Ectodermal cell (in vitro differentiated cells): ENCODE measurements at regions not wholly inside any gene's neighbourhood (a gene's known extent, or its start where the extent isn't known, plus 50 kb on each side); places are given as distances from the start of the nearest gene placed in this dataset.
"Not testable (repeated sequence)": the region's sequence is repeated elsewhere in the genome, so short reads cannot be mapped to it uniquely, and the experiment has no call there.

Experiments used
- H3K27ac ChIP-seq: 2 replicates; pipeline ENCODE4 v1.7.0; 2013; ENCODE audit warnings: mild to moderate bottlenecking, low read depth, low read length; ENCODE audit not compliant: insufficient read depth, poor library complexity, severe bottlenecking
- H3K27me3 ChIP-seq: 2 replicates; pipeline ENCODE4 v1.7.0; 2013; ENCODE audit warnings: mild to moderate bottlenecking, low read length; ENCODE audit not compliant: insufficient read depth, control insufficient read depth, poor library complexity, severe bottlenecking
- H3K36me3 ChIP-seq: one replicate; pipeline ENCODE4 v1.7.0; 2013; ENCODE audit warnings: low read length; ENCODE audit not compliant: control insufficient read depth, insufficient read depth
- H3K4me1 ChIP-seq: one replicate; pipeline ENCODE4 v1.7.0; 2013; ENCODE audit warnings: low read length; ENCODE audit not compliant: control insufficient read depth, insufficient read depth
- H3K4me3 ChIP-seq: 2 replicates; pipeline ENCODE4 v1.7.0; 2013; ENCODE audit warnings: low read depth, low read length, control low read depth; ENCODE audit not compliant: insufficient read depth
- H3K9me3 ChIP-seq: 2 replicates; pipeline ENCODE4 v1.7.0; 2013; ENCODE audit warnings: mild to moderate bottlenecking, low read length, moderate library complexity; ENCODE audit not compliant: control insufficient read depth
- WGBS, 2 experiments: methylation state at CpG; one replicate each; pipeline ENCODE4 v1.1.7; 2013; ENCODE audit warnings: missing lambda C conversion rate in 2 of 2; 5-methylcytosine and 5-hydroxymethylcytosine counted together

GRCh38 chr2:120541553-120541932, 194.1 kb upstream of the GLI2 start:
- H3K27me3 ChIP-seq: no peaks in the 10 kb centered on the region
- H3K27ac ChIP-seq: no peak overlapping the region
- no peak overlapping the region for H3K4me3 ChIP-seq
- WGBS, 2 experiments: 95 to 96% methylated on average over 7 of the region's 7 CpGs
- H3K9me3 ChIP-seq: no peaks in the 10 kb centered on the region
- peaks cover 25% of the 10 kb centered on the region for H3K4me1 ChIP-seq
- no peaks in the 10 kb centered on the region for H3K36me3 ChIP-seq

GRCh38 chr2:120541972-120542670, 193.5 kb upstream of the GLI2 start:
- Histone ChIP-seq H3K27ac (no peak overlapping the region), H3K36me3 (no peaks in the 10 kb centered on the region), H3K4me3 (no peak overlapping the region), H3K4me1 (peaks cover 27% of the 10 kb centered on the region), H3K27me3 (no peaks in the 10 kb centered on the region), H3K9me3 (no peaks in the 10 kb centered on the region)
- WGBS, 2 experiments: 92 to 93% methylated on average over 7 of the region's 7 CpGs

GRCh38 chr2:120542911-120543527, 192.6 kb upstream of the GLI2 start:
- Histone ChIP-seq H3K27ac (no peak overlapping the region), H3K4me1 (peaks cover 27% of the 10 kb centered on the region), H3K27me3 (no peaks in the 10 kb centered on the region), H3K9me3 (no peaks in the 10 kb centered on the region), H3K36me3 (no peaks in the 10 kb centered on the region), H3K4me3 (no peak overlapping the region)
- WGBS, 2 experiments: 93 to 95% methylated on average over 12 to 13 of the region's 13 CpGs

- Histone ChIP-seq H3K4me1 (peaks cover 27% of the 10 kb centered on the region), H3K36me3 (no peaks in the 10 kb centered on the region), H3K27me3 (no peaks in the 10 kb centered on the region), H3K27ac (no peak overlapping the region), H3K4me3 (no peak overlapping the region), H3K9me3 (no peaks in the 10 kb centered on the region)
- 74 to 76% methylated on average over 16 of the region's 16 CpGs for WGBS, 2 experiments
These were observed 191.8 kb upstream of the GLI2 start for GRCh38 chr2:120543899-120544298.

GRCh38 chr2:120544522-120544921, 191.1 kb upstream of the GLI2 start:
- H3K36me3 ChIP-seq: no peaks in the 10 kb centered on the region
- 91 to 94% methylated on average over 9 of the region's 9 CpGs for WGBS, 2 experiments
- H3K27me3 ChIP-seq: no peaks in the 10 kb centered on the region
- peaks cover 27% of the 10 kb centered on the region for H3K4me1 ChIP-seq
- no peak overlapping the region for H3K27ac ChIP-seq
- no peak overlapping the region for H3K4me3 ChIP-seq
- H3K9me3 ChIP-seq: no peaks in the 10 kb centered on the region

- H3K36me3 ChIP-seq, H3K27me3 ChIP-seq, H3K4me3 ChIP-seq: not testable (repeated sequence)
These were observed 190.7 kb upstream of the GLI2 start for GRCh38 chr2:120545007-120545406.

GRCh38 chr2:120545521-120546047, 190.1 kb upstream of the GLI2 start:
- Histone ChIP-seq H3K36me3 (no peaks in the 10 kb centered on the region), H3K27ac (peak overlapping the region; percentile 3), H3K4me1 (peaks cover 24% of the 10 kb centered on the region), H3K4me3 (no peak overlapping the region), H3K9me3 (no peaks in the 10 kb centered on the region), H3K27me3 (peaks cover 6% of the 10 kb centered on the region)
- WGBS, 2 experiments: 84 to 89% methylated on average over 8 of the region's 8 CpGs

More at GRCh38 chr2:120545007-120545406, 190.7 kb upstream of the GLI2 start:
- not testable (repeated sequence) for H3K9me3 ChIP-seq, H3K27ac ChIP-seq
- peaks cover 26% of the 10 kb centered on the region for H3K4me1 ChIP-seq
- 93 to 97% methylated on average over 11 of the region's 11 CpGs for WGBS, 2 experiments

- H3K27ac ChIP-seq: peak overlapping the region; percentile 3
- no peak overlapping the region for H3K4me3 ChIP-seq
- 68 to 75% methylated on average over 27 of the region's 27 CpGs for WGBS, 2 experiments
- H3K36me3 ChIP-seq: no peaks in the 10 kb centered on the region
- peaks cover 18% of the 10 kb centered on the region for H3K4me1 ChIP-seq
- H3K27me3 ChIP-seq: peaks cover 12% of the 10 kb centered on the region
- H3K9me3 ChIP-seq: no peaks in the 10 kb centered on the region
These were observed 189.4 kb upstream of the GLI2 start for GRCh38 chr2:120546048-120546864.

GRCh38 chr2:120546865-120547390, 188.7 kb upstream of the GLI2 start:
- 92 to 93% methylated on average over 7 of the region's 7 CpGs for WGBS, 2 experiments
- peaks cover 19% of the 10 kb centered on the region for H3K27me3 ChIP-seq
- H3K36me3 ChIP-seq: no peaks in the 10 kb centered on the region
- peaks cover 18% of the 10 kb centered on the region for H3K4me1 ChIP-seq
- no peak overlapping the region for H3K4me3 ChIP-seq
- no peaks in the 10 kb centered on the region for H3K9me3 ChIP-seq
- H3K27ac ChIP-seq: no peak overlapping the region

GRCh38 chr2:120547662-120548061, 188.0 kb upstream of the GLI2 start:
- Histone ChIP-seq H3K27ac (no peak overlapping the region), H3K27me3 (peaks cover 26% of the 10 kb centered on the region), H3K4me1 (peaks cover 22% of the 10 kb centered on the region), H3K9me3 (no peaks in the 10 kb centered on the region), H3K36me3 (no peaks in the 10 kb centered on the region), H3K4me3 (no peak overlapping the region)
- 94 to 100% methylated on average over 1 of the region's 1 CpG for WGBS, 2 experiments
